SJCRH30 (cell line): ENCODE measurements at regions not wholly inside any gene's neighbourhood (a gene's known extent, or its start where the extent isn't known, plus 50 kb on each side); places are given as distances from the start of the nearest gene placed in this dataset.

Experiments
- DNase-seq, 2 experiments: peaks; one replicate each; pipeline ENCODE4 v3.0.0-alpha.2; 2015 to 2020
- H3K27ac ChIP-seq: fragments of 250-450 bp; sonication (Bioruptor Pico); 2 replicates; pipeline ENCODE4 v1.5.1; 2020; ENCODE audit warnings: mild to moderate bottlenecking, moderate library complexity
- H3K27me3 ChIP-seq: fragments of 250-450 bp; sonication (Bioruptor Pico); 2 replicates; pipeline ENCODE4 v1.5.1; 2020; ENCODE audit warnings: mild to moderate bottlenecking, moderate library complexity
- H3K36me3 ChIP-seq: fragments of 250-450 bp; sonication (Bioruptor Pico); 2 replicates; pipeline ENCODE4 v1.5.1; 2020; ENCODE audit warnings: mild to moderate bottlenecking, moderate library complexity
- H3K4me1 ChIP-seq: fragments of 250-450 bp; sonication (Bioruptor Pico); 2 replicates; pipeline ENCODE4 v1.5.1; 2020; ENCODE audit warnings: mild to moderate bottlenecking, moderate library complexity
- H3K4me3 ChIP-seq: fragments of 250-450 bp; sonication (Bioruptor Pico); 2 replicates; pipeline ENCODE4 v1.5.1; 2020; ENCODE audit warnings: mild to moderate bottlenecking, moderate library complexity
- H3K9me3 ChIP-seq: fragments of 250-450 bp; sonication (Bioruptor Pico); replicated peaks from 2 replicates; pipeline ENCODE4 v1.5.1; 2020; ENCODE audit warnings: mild to moderate bottlenecking, moderate library complexity

DNA sequence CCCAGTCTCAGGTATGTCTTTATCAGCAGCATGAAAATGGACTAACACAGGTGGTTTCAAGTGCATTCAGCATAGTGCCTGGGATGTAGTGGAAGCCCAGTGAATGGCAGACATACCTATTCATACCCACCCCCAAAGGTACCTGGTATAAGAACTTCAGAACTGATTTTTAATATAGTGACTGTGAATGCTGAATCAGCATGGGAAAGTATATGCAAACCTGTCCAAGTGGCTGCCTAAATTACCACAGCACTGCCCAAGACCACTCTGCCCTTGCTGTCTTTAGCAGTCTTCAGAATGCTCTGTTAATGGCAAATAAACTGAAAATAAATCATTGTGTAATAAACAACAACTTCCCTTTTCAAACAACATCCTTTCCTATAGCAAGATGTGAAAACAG, 312.1 kb downstream of the GPAM start:
- H3K36me3 ChIP-seq: no peaks in the 10 kb centered on the region
- no peak overlapping the region for H3K27ac ChIP-seq
- H3K4me1 ChIP-seq: no peaks in the 10 kb centered on the region
- no peaks in the 10 kb centered on the region for H3K27me3 ChIP-seq
- no peak for DNase-seq
- no peak overlapping the region for H3K4me3 ChIP-seq
- H3K9me3 ChIP-seq: no peaks in the 10 kb centered on the region

DNA sequence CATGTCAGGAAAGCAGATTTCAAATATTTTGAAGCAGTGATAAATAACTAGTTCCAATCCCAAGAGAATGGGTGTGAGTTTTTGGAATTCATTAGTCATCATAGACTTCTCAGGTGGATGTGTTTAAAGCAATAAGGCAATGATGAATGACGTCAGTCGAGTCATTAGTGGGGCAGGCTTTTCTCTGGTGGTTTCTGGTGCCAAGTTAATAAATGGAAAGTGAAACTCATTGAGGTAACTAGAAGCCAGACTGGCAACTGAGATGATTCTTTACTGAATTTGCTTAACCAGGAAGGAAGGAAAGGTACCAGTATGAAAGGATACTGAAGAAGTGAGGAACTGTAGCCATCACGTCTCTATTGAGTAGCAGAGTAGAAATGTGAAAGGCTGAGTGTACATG, 311.0 kb downstream of the GPAM start:
- Histone ChIP-seq H3K4me1 (no peaks in the 10 kb centered on the region), H3K9me3 (no peaks in the 10 kb centered on the region), H3K36me3 (no peaks in the 10 kb centered on the region), H3K4me3 (no peak overlapping the region), H3K27ac (no peak overlapping the region), H3K27me3 (no peaks in the 10 kb centered on the region)
- no peak for DNase-seq

DNA sequence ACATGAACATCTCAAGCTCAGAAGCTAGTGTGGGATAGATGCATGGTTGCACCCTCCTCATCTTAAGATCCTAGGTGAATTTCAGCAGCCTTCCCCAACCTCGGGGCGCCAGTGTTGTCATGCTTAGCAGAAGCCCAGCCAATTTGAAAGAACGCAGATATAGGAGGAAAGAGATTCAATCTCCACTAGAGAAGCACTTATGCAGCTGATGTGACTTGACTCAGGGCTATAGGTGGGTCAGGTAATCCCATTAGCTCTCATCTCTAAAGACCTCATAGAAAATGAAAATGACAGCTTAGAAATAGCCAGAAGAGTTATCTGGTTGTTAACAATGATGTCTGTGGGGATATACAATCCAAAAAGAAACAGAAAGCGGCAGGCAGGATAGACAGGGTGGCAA, 310.5 kb downstream of the GPAM start:
- no peak overlapping the region for H3K4me3 ChIP-seq

DNA sequence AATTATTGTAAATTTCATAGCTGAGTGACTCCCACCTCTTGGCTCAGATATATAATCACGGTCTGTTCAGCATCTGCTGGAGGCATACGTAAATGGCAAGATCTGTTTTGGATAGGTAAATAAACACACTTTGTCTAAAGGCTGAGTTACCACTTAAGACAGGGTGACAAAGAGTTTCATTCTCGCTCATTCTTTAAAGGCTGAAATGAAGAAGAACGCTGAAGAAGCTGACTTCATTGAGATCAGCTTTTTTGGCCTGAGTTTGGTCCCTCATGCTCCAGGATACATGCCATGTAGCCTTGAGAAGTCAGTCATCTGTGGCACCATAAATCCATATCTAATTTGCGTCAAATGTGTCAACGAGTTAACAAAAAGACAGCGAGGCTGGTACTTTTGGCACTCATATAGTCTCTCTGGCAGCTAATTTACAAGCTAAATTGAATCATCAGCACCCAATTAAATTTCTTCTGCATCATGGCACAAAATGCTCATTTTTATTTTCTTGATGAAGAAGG, 309.9 kb downstream of the GPAM start:
- Histone ChIP-seq H3K4me3 (no peak overlapping the region), H3K27ac (no peak overlapping the region), H3K4me1 (no peaks in the 10 kb centered on the region), H3K9me3 (no peaks in the 10 kb centered on the region), H3K36me3 (no peaks in the 10 kb centered on the region), H3K27me3 (no peaks in the 10 kb centered on the region)
- DNase-seq: no peak

More for the DNA sequence above, 310.5 kb downstream of the GPAM start:
- Histone ChIP-seq H3K9me3 (no peaks in the 10 kb centered on the region), H3K27ac (no peak overlapping the region), H3K36me3 (no peaks in the 10 kb centered on the region), H3K4me1 (no peaks in the 10 kb centered on the region), H3K27me3 (no peaks in the 10 kb centered on the region)
- DNase-seq: no peak

DNA sequence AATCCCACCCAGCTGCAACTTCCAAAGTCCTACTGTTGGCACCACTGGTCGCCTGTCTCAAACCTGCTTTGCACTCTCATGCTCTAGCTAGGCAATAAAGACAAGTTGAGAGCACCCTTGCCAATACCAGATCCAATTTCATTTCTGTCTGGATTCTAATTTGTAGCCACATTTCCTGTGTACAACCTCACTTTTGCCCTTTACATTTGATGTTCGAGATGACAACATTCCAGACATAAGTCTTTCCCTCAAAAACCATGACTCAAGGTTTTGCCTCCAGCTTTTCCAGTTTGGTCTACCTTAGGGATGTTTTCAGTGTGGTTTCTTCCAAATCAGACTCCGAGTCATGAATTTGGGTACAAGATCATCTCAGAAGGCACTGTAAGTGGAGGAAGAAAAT, 309.0 kb downstream of the GPAM start:
- H3K4me1 ChIP-seq: no peaks in the 10 kb centered on the region
- H3K27me3 ChIP-seq: no peaks in the 10 kb centered on the region
- DNase-seq: no peak
- H3K36me3 ChIP-seq: no peaks in the 10 kb centered on the region
- H3K4me3 ChIP-seq: no peak overlapping the region
- H3K27ac ChIP-seq: no peak overlapping the region
- no peaks in the 10 kb centered on the region for H3K9me3 ChIP-seq

DNA sequence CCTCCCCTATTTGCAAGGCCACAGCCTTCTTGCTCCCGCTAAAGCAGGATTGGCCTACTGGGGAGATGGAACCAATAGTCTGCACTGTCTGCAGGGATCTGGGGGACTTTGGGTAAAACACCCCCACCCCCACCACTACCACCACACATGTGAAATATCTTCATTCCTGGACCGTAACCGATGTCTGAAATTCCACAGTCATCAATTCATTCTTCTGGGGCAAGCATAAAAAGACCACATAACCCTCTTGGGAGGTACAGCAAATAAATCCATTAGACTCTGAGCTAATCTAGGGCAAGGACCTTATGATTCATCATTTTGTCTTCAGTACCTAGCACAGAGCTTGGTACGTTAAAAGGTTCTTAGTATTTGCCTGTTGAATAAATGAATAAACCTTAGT, 307.8 kb downstream of the GPAM start:
- H3K9me3 ChIP-seq: no peaks in the 10 kb centered on the region
- H3K27me3 ChIP-seq: no peaks in the 10 kb centered on the region
- no peaks in the 10 kb centered on the region for H3K4me1 ChIP-seq
- no peaks in the 10 kb centered on the region for H3K36me3 ChIP-seq
- DNase-seq: no peak
- no peak overlapping the region for H3K4me3 ChIP-seq
- H3K27ac ChIP-seq: no peak overlapping the region

DNA sequence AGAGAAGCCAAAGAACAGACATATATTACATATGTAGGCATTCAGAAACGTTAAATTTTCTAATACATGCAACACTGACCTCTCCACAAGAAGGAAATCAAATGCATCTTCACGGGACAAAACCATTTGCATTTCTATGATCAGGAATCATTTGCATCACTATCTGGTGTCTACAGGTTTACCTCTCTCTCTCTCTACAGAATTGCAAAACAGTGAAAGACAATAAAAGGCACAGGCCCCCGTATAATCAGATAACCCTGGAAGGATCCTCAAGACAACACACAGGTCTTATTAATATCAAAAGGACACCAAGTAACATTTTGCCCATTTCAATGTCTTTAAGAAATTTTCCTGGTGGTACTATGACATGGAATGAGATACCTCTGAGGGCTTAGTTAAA, 306.3 kb downstream of the GPAM start:
- H3K4me3 ChIP-seq: no peak overlapping the region
- no peaks in the 10 kb centered on the region for H3K9me3 ChIP-seq
- DNase-seq: no peak
- H3K27ac ChIP-seq: no peak overlapping the region
- H3K36me3 ChIP-seq: no peaks in the 10 kb centered on the region
- no peaks in the 10 kb centered on the region for H3K4me1 ChIP-seq
- no peaks in the 10 kb centered on the region for H3K27me3 ChIP-seq

DNA sequence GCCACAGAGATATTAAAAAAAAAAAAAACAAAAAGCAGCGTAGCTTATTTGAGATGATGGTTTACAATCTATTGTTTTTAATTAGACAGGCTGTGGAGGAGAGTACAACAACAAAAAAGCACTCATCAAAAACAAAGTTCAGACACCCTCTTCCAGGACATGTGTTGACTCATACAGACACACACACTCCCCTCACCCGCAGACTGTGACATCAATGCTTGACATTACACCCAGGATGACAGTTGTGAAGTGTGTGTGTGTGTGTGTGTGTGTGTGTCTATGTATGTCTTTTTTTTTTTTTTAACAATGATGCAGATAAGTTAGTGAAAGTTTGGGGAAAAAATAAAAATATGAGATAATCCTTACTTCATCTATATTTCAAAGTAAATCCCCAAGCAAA, 303.6 kb downstream of the GPAM start:
- no peak overlapping the region for H3K4me3 ChIP-seq
- H3K27me3 ChIP-seq: no peaks in the 10 kb centered on the region
- no peak overlapping the region for H3K27ac ChIP-seq
- H3K9me3 ChIP-seq: no peaks in the 10 kb centered on the region
- DNase-seq: no peak
- H3K4me1 ChIP-seq: no peaks in the 10 kb centered on the region
- H3K36me3 ChIP-seq: no peaks in the 10 kb centered on the region

DNA sequence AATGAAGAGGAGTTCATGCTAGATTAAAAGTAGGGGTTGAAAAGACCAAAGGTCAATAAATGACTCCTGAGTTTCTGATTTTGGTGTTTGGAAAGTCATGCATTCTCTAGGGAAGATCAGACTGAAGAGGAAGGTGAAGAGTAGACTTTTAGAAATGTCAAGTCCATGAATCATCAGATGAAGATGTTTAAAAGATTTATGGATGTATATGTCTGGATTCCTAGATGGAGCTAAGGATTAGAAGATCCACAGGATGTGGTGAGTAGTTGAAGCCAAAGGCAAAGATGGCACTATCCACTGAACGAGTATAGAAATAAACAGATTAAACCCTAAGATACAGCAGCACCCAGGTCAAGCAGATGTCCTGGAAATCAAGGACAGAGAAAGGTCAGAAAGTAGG, 298.5 kb downstream of the GPAM start:
- Histone ChIP-seq H3K4me3 (no peak overlapping the region), H3K36me3 (no peaks in the 10 kb centered on the region), H3K27ac (no peak overlapping the region), H3K9me3 (no peaks in the 10 kb centered on the region), H3K4me1 (no peaks in the 10 kb centered on the region), H3K27me3 (no peaks in the 10 kb centered on the region)
- no peak for DNase-seq

DNA sequence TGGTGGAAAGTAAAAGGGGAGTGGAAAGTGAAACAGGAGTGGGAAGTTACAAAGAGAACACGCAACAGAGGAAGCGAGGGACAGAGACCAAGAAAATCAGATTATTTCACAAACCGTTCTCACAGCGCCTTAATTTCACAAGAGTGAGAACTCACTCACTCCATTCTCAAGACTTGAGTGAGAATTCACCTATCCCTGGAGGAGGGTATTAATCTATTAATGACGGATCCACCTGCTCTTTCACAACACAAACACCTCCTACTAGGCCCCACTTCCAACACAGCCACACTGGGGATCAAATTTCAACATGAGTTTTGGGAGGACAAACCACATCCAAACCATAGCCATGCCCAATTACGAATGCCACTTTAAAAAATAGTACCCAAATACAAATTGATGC, 297.6 kb downstream of the GPAM start:
- Histone ChIP-seq H3K4me3 (no peak overlapping the region), H3K4me1 (no peaks in the 10 kb centered on the region), H3K27me3 (no peaks in the 10 kb centered on the region), H3K9me3 (no peaks in the 10 kb centered on the region), H3K36me3 (no peaks in the 10 kb centered on the region), H3K27ac (no peak overlapping the region)
- DNase-seq: no peak

DNA sequence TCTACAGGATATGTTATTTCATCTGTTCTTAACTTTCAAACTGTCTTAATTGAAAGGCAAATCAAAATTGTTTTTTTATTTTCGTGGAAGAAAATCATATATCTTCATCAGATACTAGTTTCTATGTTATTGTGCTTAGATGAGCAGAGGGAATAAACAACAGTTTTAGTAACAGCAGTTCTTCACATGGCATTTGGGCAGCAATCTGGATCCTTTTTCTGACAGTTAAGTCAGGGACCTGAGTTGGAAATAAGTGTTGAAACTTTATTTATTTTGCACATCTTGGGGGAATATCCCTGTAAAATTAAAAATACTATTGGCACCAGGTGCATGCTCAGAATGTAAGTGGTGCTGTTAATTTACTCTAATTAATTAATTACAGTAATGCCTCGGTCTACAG, 296.3 kb downstream of the GPAM start:
- Histone ChIP-seq H3K9me3 (no peaks in the 10 kb centered on the region), H3K36me3 (no peaks in the 10 kb centered on the region), H3K27me3 (no peaks in the 10 kb centered on the region), H3K4me3 (no peak overlapping the region), H3K4me1 (no peaks in the 10 kb centered on the region), H3K27ac (no peak overlapping the region)
- no peak for DNase-seq

DNA sequence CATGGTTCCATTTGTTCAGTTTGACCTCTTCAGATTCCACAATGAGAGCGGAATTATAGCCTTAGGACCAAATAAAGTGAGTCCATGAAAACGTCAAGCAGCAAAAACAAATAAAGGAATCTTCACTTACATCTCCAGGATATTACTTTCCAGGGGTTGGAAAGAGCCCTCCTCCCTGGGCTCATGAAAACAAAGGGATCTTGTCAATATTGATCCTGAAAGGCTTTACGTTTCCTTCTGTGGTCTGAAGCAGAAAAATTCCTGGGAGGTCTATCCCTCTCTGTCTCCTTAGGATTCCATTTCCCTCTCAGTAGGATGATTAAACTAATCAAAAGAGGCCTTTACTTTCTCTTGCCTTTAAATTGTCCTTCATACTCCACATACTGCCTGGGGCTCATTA, 293.5 kb downstream of the GPAM start:
- no peak overlapping the region for H3K27ac ChIP-seq
- no peaks in the 10 kb centered on the region for H3K4me1 ChIP-seq
- H3K36me3 ChIP-seq: no peaks in the 10 kb centered on the region
- H3K9me3 ChIP-seq: no peaks in the 10 kb centered on the region
- no peak for DNase-seq
- H3K4me3 ChIP-seq: no peak overlapping the region
- no peaks in the 10 kb centered on the region for H3K27me3 ChIP-seq

DNA sequence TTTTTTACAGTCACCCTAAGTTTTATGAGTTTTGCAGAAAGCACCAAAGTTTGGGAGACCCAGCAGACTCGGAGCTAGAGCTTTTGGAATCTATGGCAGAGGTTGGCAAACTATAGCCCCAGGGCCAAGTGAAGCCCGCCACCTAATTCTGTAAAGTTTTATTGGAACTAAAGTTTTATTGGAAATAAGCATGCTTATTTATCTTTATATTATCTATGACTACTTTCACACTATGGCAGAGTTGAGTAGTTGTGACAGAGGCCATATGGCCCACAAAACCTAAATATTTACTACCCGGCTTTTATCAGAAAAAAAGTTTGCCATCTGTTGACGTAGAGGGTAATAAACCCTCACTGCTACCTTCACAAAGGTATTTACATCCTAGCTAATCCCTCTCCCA, 267.6 kb downstream of the GPAM start:
- Histone ChIP-seq H3K9me3 (no peaks in the 10 kb centered on the region), H3K4me3 (no peak overlapping the region), H3K36me3 (no peaks in the 10 kb centered on the region), H3K27ac (no peak overlapping the region), H3K27me3 (no peaks in the 10 kb centered on the region; the same call in 1 of the 2 replicates), H3K4me1 (no peaks in the 10 kb centered on the region)
- DNase-seq: no peak

DNA sequence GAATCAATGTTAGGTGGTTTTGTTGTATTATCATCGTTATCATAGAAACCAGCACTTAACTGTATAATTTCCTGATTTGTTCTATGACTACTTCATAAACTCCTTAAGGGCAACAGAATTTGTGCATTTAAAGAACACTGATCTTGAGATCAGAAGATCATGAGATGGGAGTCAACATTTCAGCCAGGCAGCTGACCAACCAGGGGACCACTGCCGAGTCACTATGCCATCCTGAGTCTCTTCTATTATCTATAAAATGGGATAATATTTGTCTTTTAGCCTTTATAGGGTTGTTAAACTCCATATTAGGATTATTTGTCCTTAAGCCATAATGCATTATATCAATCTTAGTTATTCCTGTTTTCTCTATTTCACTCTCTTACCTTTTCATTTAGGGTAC, 261.7 kb downstream of the GPAM start:
- Histone ChIP-seq H3K27ac (no peak overlapping the region), H3K4me3 (no peak overlapping the region), H3K27me3 (no peaks in the 10 kb centered on the region), H3K4me1 (no peaks in the 10 kb centered on the region), H3K36me3 (no peaks in the 10 kb centered on the region), H3K9me3 (no peaks in the 10 kb centered on the region)
- DNase-seq: no peak

DNA sequence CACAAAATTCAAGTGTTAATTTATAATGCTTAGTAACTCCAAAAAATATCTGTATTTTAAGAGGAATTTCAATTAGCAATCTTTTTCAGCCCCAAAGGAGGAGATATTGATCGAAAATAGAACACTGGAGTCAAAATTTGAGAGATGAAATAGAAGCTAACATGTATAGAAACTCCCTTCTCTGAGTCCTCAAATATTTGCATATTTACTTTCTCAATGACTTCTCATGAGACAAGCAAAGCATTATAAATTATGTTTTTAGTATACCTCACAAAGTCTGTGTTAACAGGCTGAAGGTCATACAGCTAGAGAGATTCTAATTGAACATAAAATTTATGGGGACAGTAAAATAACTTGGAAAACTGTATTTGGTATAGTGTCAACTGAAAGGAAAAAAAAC, 260.5 kb downstream of the GPAM start:
- Histone ChIP-seq H3K4me1 (no peaks in the 10 kb centered on the region), H3K27me3 (no peaks in the 10 kb centered on the region), H3K4me3 (no peak overlapping the region), H3K36me3 (no peaks in the 10 kb centered on the region), H3K27ac (no peak overlapping the region), H3K9me3 (no peaks in the 10 kb centered on the region)
- no peak for DNase-seq

DNA sequence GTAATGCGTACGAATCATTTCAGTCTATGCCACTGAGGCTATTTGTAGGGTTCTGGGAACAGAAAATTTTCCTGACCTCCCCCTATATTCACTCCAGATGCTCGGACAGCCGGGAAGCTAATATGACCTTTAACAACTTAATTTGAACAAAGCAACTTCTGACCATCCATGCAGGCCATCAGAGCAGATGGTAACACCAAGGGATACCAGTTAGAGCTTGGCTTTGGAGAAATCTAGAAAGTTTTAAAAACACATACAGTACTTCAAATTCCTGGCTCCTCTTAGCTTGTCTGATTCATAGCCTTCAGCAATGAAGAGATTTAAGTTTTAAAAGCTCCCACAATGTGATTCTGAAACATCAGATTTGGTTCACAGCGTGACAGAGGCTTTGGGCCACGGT, 257.3 kb downstream of the GPAM start:
- no peak overlapping the region for H3K4me3 ChIP-seq
- H3K36me3 ChIP-seq: no peaks in the 10 kb centered on the region
- no peak overlapping the region for H3K27ac ChIP-seq
- no peaks in the 10 kb centered on the region for H3K4me1 ChIP-seq
- no peaks in the 10 kb centered on the region for H3K9me3 ChIP-seq
- H3K27me3 ChIP-seq: no peaks in the 10 kb centered on the region
- no peak for DNase-seq

DNA sequence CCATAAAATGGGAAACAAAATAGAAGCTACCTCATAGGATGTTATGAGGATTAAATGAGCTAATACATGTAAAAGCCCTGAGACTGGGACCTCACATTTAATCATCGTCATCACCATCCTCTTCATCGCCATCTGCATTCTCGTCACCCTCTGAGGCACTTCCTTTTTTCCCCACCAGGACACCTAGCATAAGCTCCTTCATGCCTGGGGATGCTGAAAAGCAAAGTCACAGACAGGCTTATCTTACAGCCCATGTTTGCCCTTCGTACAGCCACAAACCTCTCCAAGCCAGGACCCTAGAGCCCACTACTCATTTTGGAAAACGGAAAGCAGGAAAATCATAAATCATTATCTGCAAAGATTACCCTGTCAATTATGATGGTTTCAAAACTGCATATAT, 249.6 kb downstream of the GPAM start:
- no peaks in the 10 kb centered on the region; the same call in 1 of the 2 replicates for H3K27me3 ChIP-seq
- no peak for DNase-seq
- no peak overlapping the region for H3K4me3 ChIP-seq
- H3K36me3 ChIP-seq: no peaks in the 10 kb centered on the region
- no peaks in the 10 kb centered on the region for H3K9me3 ChIP-seq
- no peaks in the 10 kb centered on the region for H3K4me1 ChIP-seq
- H3K27ac ChIP-seq: no peak overlapping the region
